ENCODE measurements at regions not wholly inside any gene's neighbourhood (a gene's known extent, or its start where the extent isn't known, plus 50 kb on each side); places are given as distances from the start of the nearest gene placed in this dataset.

DNA sequence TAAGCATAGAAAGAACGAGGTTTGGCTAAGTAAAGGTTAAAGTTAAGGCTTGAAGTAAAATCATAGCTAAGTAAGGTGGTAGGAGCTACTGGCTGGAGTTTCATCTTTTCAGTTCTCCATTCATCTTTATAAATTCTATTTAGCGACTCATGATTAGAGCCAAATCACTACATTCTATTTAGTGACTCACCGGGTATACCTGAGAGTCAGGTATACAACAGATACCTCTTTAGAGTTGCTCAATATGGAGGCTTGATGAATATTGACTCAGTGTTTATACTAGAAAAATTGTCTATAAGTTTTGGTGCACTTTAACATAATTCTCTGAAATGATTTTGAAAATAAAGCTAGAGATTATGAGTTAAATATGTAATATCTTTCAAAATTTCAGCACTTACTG, 328.8 kb upstream of the GRM7 start:
- DNase-seq: no peak

DNA sequence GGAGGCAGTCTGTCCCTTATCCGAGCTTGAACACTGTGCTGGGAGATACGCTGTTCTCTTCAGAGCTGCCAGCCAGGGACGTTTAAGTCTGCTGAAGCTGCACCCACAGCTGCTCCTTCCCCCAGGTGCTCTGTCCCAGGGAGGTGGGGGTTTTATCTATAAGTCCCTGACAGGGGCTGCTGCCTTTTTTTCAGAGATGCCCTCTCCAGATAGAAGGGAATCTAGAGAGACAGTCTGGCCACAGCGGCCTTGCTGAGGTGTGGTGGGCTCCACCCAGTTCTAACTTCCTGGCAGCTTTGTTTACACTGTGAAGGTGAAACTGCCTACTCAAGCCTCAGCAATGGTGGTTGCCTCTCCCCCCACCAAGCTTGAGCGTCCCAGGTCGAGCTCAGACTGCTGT, 319.9 kb upstream of the GRM7 start:
- no peak for DNase-seq

DNA sequence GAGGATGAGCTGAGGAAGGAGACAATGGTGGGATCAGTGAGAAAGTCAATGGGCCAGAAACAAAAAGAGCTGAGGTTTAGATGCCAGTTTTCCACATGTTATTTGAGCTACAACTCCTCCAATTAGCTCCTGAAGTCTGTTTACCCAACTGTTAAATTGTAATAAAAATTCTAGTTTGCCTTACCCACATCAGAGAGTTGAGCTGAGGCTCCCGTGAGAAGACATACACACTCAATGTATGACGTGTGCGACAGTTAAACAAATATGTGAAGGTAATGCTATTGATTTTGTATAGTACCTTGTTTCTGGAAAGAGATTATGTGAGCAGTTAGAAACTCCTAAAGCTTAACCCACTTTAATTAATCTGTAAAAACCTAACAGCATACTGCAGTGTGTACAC, 318.1 kb upstream of the GRM7 start:
- no peak for DNase-seq

DNA sequence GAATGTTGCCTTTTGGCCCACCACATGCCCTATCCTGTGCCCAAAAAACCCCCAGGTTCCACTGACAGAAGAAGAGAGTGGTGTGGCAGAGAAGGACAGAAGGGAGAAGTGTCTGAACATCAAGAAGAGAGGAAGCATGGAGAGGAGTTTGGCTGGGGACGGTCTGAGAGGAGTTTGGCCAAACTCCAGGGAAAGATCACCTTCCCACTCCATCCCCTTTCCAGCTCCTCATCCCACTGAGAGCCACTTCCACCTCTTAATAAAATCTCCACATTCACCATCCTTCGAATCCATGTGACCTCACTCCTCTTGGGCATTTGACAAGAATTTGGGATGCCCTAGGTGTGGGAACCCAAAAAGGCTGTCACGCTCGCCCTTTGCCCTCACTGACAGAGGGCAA, 311.6 kb upstream of the GRM7 start:
- no peak for DNase-seq

DNA sequence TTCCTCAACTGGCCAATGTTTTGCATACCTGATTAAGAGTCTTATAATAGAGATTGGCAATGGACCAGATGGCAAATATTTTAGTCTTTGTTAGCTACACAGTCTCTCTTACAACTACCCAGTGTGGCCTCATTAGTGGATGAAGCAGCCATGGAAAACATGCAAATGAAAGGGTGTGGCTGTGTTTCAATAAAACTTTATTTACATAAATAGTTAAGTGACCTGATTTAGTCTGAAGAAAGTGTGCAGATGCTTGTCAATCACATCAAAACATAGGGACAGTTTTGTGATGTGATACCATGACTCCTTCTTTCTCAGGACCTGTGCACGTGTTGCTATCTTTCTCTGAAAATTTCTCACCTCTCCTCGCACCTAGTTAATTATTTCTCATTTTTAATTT, 309.8 kb upstream of the GRM7 start:
- no peak for DNase-seq

DNA sequence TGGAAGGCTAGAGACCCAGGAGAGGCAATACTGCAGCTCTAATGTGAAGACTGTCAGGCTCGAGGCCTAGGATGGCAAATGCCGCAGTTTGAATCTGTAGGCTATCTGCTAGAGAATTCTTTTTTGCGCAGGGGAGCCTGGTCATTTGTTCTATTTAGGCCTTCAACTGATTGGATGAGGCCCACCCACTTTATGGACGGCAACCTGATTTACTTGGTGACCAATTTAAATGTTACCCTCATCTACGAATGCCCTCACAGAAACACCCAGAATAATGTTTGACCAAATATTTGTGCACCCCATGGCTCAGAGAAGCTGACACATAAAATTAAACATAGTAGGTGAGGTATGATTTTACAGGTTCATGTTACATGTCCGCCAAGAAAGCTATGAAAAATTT, 300.7 kb upstream of the GRM7 start:
- no peak for DNase-seq

GRCh38 chr3:6567241-6567640, 293.7 kb upstream of the GRM7 start:
- DNase-seq: no peak

DNA sequence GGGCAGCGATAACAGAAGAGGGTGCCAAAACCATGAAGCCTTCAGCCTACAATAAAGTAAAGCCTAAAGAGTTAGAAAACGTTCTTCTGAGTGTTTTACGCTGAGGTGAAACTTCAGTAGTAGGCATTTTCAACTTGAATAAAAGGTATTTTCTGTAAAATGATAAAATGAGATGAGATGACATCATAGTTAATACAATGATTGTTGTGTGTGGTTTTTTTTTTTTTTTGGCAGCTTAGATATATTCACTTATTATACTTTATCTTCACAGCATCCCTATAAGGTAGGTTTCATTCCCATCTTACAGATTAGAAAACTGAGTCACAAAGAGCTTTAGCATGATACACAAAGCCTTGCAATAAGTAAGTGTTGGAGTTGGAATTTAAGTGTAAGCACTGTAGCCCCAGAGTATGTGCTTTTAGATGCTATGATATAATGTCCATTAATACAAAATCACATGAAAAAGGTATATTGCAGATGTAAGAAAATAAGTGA, 291.9 kb upstream of the GRM7 start:
- no peak for DNase-seq

GRCh38 chr3:6571448-6571847, 289.5 kb upstream of the GRM7 start:
- DNase-seq: no peak

GRCh38 chr3:6577584-6577983, 283.3 kb upstream of the GRM7 start:
- no peak for DNase-seq

GRCh38 chr3:6578526-6578925, 282.4 kb upstream of the GRM7 start:
- DNase-seq: no peak

- DNase-seq: no peak
Observed at GRCh38 chr3:6580808-6581207, 280.1 kb upstream of the GRM7 start.

DNA sequence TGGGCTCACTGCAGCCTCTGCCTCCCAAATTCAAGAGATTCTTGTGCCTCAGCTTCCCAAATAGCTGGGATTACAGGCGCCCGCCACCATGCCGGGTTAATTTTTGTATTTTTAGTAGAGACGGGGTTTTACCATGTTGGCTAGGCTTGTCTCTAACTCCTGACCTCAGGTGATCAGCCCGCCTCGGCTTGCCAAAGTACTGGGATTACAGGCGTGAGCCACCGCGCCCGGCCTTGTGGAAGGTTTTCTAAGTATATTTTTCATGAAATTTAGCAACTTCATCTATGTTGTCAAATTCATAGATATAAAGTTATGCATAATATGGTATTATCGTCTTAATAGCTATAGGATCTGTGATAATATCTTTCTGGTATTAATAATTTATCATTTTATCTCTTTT, 275.6 kb upstream of the GRM7 start:
- DNase-seq: no peak

DNA sequence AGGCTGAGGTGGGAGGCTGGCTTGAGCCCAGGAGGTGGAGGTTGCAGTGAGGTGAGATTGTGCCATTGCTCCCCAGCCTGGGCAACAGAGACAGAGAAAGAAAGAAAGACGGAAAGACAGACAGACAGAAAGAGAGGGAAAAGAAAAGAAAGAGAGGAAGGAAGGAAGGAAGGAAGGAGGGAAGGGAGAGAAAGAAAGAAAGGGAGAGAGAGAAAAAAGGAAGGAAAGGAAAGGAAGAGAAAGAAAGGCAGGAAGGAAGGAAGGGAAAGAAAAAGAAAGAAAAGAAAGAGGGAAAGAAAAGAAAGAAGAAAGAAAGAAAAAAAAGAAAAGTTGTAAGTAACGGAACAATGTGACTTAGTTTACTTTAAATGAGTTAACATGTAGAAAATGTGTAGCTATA, 260.7 kb upstream of the GRM7 start:
- no peak for DNase-seq

DNA sequence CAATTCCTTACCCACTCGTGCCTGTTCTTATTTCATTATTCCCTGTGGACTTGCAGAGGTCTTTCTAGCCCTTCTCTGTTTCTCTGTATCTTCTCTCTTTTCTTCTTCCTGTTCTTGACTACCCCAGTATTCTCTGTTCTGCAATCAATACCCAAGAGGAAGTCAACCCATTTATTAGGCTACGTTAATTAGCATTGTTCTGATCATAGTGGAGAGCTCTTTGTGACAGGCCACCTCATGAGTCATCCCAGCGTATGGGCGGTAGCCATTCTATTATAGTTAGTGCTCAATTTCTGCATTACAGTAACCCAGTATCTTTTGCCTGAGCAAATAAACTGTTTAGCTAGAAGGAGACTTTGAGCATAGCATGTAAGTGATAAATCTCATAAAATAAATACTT, 259.5 kb upstream of the GRM7 start:
- no peak for DNase-seq

GRCh38 chr3:6602329-6602728, 258.6 kb upstream of the GRM7 start:
- no peak for DNase-seq

GRCh38 chr3:6605227-6605626, 255.7 kb upstream of the GRM7 start:
- DNase-seq: no peak

- no peak for DNase-seq
Observed at GRCh38 chr3:6608843-6609242, 252.1 kb upstream of the GRM7 start.

DNA sequence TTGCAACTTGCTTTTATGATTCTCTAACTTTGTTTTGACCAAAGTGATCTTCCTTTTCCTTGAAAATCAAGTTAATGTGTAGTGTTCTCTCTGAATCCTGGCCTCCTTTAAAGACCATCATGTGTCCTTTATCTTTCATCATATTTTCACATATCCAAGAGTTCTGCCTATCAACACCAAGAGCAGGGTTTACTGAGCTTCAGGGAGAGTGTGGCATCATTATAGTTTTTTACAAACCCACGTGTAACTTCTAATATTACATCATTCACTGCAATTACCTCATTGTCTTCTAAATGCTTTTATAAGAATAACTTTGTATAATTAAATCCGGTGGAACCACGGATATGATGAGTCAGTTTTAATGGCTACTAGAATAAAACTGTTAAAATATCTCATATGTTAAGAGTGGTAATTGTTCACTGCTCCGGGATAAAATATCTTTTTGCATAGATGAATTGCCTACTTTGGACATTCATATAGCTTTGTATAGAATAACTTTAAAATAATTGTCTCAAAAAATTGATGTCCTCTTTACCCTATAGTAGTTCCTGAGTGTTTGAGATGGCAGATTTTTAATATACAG, 248.8 kb upstream of the GRM7 start:
- no peak for DNase-seq

DNA sequence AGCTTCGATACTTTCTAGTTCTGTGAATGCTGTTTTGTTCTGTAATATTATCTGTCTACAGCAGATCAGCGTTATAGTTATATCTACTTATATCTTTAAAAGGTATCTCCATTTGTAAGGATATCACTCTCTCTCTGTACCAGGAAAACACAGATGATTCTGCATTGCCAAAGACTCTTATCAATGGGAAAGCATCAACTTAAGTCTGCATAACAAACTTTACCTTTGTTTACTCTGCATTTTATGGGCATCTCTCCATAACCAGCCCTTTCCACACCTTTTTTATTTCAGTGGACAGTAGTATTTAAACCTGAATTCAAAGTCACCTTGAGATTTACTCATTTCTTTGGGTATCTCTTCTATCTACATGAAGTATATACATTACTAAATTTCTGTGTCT, 238.7 kb upstream of the GRM7 start:
- no peak for DNase-seq

- DNase-seq: no peak
Observed at GRCh38 chr3:6622712-6623111, 238.2 kb upstream of the GRM7 start.

- no peak for DNase-seq
Observed at GRCh38 chr3:6631376-6631775, 229.5 kb upstream of the GRM7 start.

- no peak for DNase-seq
Observed at GRCh38 chr3:6640907-6641306, 220.0 kb upstream of the GRM7 start.

DNA sequence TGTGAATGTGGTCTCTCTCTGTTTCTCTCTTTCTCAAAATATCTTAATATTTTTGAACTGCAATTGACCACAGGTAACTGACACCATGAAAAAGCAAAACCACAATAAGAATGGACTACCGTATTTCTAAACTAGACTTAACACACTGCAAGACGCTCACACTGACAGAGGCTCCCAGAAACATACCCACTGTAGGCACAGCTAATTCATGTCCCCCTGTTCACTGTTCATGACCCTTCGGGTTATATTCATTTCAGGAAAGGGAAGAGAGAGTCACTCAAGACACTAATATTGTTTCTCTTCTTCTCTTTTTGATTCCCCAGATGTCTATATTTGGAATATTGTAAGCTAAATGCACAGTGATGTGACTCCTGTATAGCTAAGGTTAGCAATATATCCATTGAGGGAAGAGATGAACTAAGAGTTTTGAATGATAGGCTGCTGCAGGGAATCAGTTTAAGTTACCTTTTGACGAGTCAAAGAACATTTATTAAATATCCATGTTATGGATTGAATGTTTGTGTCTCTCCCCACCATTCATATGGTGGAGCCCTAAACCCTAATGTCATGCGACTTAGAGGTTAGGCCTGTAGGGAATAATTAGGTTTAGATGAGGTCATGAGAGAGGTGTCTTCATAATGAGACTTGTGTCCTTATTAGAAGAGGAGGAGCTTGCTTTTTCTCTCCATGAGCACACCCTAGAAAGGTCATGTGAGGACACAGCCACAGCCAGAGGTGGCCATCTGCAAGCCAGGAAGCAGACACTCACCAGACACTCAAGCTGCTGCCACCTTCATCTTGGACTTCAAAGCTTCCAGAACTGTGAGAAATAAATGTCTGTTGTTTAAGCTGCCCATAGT, 216.6 kb upstream of the GRM7 start:
- no peak for DNase-seq

DNA sequence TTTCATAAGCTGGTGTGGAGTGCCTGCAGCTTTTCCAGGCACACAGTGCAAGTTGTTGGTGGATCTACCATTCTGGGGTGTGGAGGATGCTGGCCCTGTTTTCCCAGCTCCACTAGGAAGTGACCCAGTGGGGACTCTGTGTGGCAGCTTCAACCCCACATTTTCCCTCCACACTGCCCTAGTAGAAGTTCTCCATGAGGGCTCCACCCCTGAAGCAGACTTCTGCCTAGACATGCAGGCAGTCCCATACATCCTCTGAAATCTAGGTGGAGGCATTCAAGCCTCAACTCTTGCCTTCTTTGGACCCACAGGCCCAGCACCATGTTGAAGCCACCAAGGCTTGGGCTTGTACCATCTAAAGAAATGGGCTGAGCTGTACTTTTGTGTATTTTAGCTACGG, 206.2 kb upstream of the GRM7 start:
- DNase-seq: no peak
